ENCODE measurements at regions not wholly inside any gene's neighbourhood (a gene's known extent, or its start where the extent isn't known, plus 50 kb on each side); places are given as distances from the start of the nearest gene placed in this dataset.
A peak's percentile ranks its signal among the peaks of the same experiment; 100 is the strongest.

DNA sequence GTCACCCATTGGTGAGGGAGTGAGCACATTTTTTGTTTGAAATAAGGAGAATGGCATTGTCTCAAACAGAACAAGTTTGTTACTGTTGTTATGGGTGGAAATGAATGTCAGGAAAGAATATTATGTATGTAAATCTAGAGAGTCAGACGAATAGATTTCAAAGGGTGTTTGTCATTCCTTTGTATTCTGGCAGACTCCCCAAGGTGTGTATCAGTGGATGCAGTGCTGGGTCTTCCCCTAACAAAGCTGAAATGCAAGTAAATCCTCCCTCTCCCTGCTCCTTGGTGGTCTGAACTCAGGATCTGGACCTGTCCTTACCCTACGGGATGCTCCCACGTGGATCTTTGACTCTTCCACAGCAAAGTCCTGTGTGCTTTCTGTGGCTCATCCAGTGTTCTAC lies 139.5 kb upstream of the ZNF516 start:
- peaks cover 0 to 3% (median 0%) of the 10 kb centered on the region in 3 donors for H3K36me3 Mint-ChIP-seq
- DNase-seq: no peak
- H3K27me3 Mint-ChIP-seq (ENCODE audit: low read depth in 3 of 3): peaks cover 5 to 8% (median 7%) of the 10 kb centered on the region in 3 donors
- H3K4me1 Mint-ChIP-seq: no peaks in the 10 kb centered on the region
- no peak overlapping the region for H3K27ac Mint-ChIP-seq
- peaks cover 0 to 1% (median 0%) of the 10 kb centered on the region in 6 donors for H3K9me3 Mint-ChIP-seq
- H3K4me3 Mint-ChIP-seq: no peak overlapping the region

DNA sequence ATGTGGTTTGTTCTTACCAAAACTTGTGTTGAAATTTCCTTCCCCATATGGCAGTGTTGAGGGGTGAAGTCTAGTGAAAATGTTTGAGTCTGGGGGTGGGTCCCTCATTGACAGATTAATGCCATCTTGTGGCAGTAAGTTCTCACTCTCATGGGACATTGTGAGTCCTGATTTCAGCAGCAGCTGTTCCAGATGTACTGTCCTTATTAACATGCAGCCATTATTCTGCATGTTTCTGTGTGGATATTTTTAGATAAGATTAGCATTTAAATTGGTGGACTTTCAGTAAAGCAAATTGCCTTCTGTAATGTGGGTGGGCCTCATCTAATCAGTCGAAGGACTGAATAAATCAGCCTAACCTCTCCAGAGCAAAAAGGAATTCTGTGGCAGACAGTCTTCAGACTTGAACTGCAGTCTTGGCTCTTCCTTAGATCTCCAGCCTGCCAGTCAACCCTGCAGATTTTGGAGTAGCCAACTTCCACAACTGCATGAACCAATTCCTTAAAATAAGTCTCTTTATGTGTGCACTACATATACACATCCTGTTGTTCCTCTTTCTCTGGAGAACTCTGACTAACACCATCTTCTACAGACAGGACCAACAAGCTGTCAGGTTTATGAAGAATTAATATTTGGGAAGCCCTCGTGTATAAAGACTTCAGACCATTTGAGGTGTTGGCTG lies 138.7 kb upstream of the ZNF516 start:
- Mint-ChIP-seq H3K36me3 (peaks cover 0 to 3% (median 0%) of the 10 kb centered on the region in 3 donors), H3K4me1 (no peaks in the 10 kb centered on the region), H3K27me3 (ENCODE audit: low read depth in 3 of 3) (peaks cover 5 to 8% (median 7%) of the 10 kb centered on the region in 3 donors), H3K27ac (no peak overlapping the region), H3K9me3 (peaks cover 0 to 2% (median 0%) of the 10 kb centered on the region in 6 donors), H3K4me3 (no peak overlapping the region)
- no peak for DNase-seq

DNA sequence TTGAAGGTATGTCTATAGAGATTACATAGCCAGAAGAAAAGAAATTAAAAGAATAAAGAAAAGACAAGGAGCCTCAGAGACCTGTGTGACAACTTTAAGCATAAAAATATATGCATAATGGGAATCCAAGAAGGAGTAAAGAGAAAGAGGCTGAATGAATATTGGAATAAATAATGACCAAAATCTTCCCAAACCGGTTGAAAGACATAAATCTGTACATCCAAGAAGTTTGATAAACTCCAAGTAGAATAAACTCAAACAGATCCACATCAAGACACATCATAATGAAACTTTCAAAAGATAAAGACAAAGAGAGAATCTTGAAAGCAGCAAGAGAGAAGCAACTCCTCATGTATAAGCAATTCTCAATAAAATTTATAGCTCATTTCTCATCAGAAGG lies 132.4 kb upstream of the ZNF516 start:
- Mint-ChIP-seq H3K27ac (no peak overlapping the region), H3K9me3 (peaks cover 0 to 2% (median 0%) of the 10 kb centered on the region in 6 donors), H3K27me3 (ENCODE audit: low read depth in 3 of 3) (peaks cover 3 to 6% (median 6%) of the 10 kb centered on the region in 3 donors), H3K4me3 (no peak overlapping the region), H3K36me3 (peaks cover 0 to 3% (median 0%) of the 10 kb centered on the region in 3 donors), H3K4me1 (no peaks in the 10 kb centered on the region)
- DNase-seq: no peak

DNA sequence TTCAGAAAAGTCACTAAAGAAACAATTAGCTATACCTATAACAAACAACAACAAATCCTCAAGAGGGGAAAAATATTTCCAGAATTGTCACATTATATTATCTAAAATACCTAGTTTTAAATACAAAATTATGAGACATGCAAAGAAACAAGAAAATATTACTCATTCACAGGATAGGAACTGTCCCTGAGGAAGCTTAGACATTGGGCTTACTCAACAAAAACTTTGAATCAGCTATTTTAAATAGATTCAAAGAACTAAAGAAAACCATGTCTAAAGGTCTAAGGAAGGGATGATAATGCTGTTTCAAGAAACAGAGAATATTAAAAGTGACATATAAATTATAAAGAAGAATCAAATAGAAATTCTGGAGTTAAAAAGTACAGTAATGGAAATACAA lies 131.9 kb upstream of the ZNF516 start:
- peaks cover 0 to 2% (median 0%) of the 10 kb centered on the region in 6 donors for H3K9me3 Mint-ChIP-seq
- H3K27me3 Mint-ChIP-seq (ENCODE audit: low read depth in 3 of 3): peaks cover 3 to 6% (median 4%) of the 10 kb centered on the region in 3 donors
- H3K36me3 Mint-ChIP-seq: peaks cover 0 to 1% (median 0%) of the 10 kb centered on the region in 3 donors
- no peaks in the 10 kb centered on the region for H3K4me1 Mint-ChIP-seq
- H3K27ac Mint-ChIP-seq: no peak overlapping the region
- no peak overlapping the region for H3K4me3 Mint-ChIP-seq
- DNase-seq: no peak

DNA sequence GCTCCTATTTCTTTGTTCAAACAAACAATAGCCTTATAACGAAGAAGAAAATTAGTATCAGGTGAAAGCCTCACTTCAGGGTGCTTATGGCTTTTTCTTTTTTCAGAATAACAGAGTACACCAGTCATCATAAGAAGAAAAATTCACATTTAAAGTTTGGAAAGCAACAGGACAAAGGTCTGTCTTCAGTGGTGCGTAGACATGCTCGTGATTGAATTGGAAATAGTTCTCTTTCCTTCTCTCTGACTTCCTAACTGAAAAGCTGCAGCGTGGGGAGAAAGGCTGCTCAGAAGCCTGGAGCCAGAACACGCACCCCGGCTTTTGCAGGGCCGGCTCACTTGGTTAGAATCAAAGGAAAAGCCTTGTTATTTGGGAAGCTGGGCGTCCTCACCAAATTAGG lies 127.6 kb upstream of the ZNF516 start:
- no peaks in the 10 kb centered on the region for H3K36me3 Mint-ChIP-seq
- H3K27ac Mint-ChIP-seq: no peak overlapping the region
- peaks cover 2 to 7% (median 5%) of the 10 kb centered on the region in 3 donors for H3K27me3 Mint-ChIP-seq (ENCODE audit: low read depth in 3 of 3)
- H3K4me1 Mint-ChIP-seq: peaks cover 3 to 12% of the 10 kb centered on the region in 2 donors
- H3K9me3 Mint-ChIP-seq: no peaks in the 10 kb centered on the region
- DNase-seq: no peak
- H3K4me3 Mint-ChIP-seq: no peak overlapping the region

DNA sequence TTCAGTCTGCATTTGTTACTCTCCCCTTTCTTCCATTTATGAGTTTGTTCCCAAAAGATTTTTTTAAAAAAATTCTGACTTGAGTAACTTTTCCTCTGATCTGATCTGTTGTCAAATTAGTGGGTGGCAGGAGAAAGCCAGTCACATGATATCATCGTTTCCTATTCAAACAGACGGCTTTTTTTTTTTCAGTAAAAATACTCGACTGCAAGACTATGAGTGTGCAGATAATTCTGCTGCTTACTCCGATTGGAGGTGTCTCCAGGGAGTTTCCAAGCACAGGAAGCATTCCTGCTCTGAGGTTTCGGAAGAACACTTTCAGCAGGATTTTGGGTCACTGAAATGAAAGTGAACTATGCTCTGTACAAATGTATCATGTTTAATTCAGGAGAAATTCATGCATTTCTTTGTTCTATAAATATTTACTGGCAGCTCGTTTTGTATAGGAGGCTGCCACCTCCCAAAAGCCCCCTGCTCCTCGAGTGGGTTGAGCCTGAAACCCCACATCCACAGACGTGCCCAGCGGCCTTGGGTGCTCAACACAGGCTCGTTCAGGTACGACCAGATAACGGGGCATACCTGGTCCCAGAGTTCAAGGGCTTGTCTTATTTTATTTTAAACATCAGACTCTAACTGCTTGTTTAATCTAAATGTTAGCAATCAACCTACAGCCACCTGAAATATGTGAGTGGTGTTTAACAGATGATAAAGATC lies 126.9 kb upstream of the ZNF516 start:
- H3K4me1 Mint-ChIP-seq: peaks cover 3 to 12% of the 10 kb centered on the region in 2 donors
- no peaks in the 10 kb centered on the region for H3K9me3 Mint-ChIP-seq
- no peak overlapping the region for H3K27ac Mint-ChIP-seq
- no peak for DNase-seq
- peaks cover 2 to 7% (median 3%) of the 10 kb centered on the region in 3 donors for H3K27me3 Mint-ChIP-seq (ENCODE audit: low read depth in 3 of 3)
- no peaks in the 10 kb centered on the region for H3K36me3 Mint-ChIP-seq
- H3K4me3 Mint-ChIP-seq: no peak overlapping the region

DNA sequence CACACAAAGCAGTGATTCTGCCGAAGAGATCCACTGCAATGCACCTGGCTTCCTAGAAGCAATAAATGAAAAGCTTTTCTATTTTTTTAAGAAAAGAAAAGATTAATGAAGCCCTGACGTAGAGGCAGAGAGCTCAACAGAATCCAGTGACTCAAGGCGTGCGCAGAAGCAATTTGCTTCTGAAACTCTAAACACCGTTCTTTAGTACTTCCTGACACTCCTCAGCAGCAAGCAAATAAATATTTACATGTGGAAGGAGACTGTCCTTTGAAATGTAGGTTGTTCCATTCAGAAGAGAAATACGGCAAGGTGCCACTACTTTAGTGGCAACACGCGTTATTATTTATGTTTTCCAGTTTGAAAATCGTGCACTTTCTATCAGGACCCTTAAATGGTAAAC lies 126.2 kb upstream of the ZNF516 start:
- Mint-ChIP-seq H3K27ac (no peak overlapping the region), H3K36me3 (no peaks in the 10 kb centered on the region), H3K9me3 (no peaks in the 10 kb centered on the region), H3K4me3 (no peak overlapping the region), H3K4me1 (peaks cover 3 to 12% of the 10 kb centered on the region in 2 donors), H3K27me3 (ENCODE audit: low read depth in 3 of 3) (peaks cover 2 to 7% (median 3%) of the 10 kb centered on the region in 3 donors)
- DNase-seq: no peak

DNA sequence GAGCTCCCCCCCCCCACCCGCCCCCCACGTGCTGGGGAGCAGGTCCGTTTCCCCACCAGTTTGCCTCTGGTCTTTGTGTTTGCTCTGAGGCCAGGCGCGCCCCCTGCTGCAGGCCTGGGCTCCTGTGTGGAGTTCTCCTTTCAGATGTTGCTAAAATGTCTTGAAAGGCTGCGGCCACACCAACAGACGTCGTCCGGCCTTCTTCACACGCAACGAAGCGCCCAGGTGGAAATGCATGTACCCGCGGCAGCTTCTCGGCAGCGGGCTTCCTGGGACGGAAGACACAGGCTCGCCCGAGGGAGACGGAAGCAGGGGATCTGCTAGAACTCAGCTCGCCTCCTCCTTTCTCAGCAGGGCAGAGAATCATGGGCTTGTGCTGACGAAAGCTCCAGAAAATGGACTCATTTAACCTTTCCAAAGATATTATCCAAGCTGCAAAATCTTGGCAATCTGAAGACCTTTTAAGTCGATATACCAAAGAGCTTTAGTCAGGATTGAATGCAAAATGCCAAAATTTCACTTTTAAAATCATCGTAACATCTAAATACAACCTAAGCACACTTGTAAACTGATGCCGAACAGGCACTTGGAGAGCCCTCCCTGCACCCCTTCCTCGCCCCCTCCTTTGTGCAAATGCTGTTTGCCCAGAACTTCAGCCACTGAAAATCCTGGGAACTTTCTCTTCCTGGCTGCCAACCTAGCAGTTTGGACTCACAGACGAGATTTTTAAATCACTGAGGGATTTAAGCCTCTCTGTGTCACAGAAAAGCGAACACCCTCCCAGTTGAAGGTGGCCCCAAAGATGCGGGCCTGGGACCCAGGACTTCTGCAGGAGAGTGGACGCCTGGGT lies 125.5 kb upstream of the ZNF516 start:
- no peak overlapping the region for H3K27ac Mint-ChIP-seq
- no peaks in the 10 kb centered on the region for H3K9me3 Mint-ChIP-seq
- H3K4me3 Mint-ChIP-seq: peak overlapping the region in 4 of 5 donors; percentile 12 to 73 (median 60)
- peaks cover 3 to 7% (median 4%) of the 10 kb centered on the region in 3 donors for H3K27me3 Mint-ChIP-seq (ENCODE audit: low read depth in 3 of 3)
- DNase-seq: peak; percentile 24 to 25 (median 25)
- no peaks in the 10 kb centered on the region for H3K36me3 Mint-ChIP-seq
- peaks cover 3 to 12% of the 10 kb centered on the region in 2 donors for H3K4me1 Mint-ChIP-seq

DNA sequence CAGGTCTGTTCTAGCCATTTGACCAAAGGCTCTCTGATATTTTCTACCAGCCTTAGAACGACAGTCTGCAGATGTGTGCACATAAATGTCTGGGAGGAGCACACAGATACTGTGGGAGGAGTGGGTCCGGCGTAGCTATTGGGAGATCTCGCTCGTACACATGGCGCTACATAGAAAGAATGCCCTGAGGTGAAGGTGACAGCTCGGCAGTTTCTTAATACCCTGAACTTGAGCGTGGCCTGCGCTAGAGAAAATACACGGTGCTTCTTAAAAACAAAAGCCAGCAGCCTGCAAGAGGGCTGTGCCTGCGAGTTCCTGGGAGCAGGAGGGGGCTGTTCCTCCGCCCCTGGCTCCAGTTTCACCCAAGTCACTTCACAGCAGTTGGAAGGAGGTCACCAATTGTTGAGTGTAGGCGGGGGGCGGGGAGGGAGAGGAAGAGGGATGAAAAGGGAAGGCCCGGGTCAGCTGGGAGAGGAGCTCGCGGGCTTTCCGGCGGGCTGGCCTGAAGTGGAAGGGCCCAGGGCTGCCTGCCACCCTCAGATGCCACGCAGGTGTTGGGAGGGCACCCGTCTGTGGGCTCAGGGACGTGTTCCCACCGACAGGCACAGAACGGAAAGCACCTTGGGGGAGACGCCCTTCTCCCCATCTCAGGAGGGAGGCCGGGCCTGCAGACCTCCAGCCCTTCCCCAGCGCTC lies 124.7 kb upstream of the ZNF516 start:
- Mint-ChIP-seq H3K4me3 (peak overlapping the region in 2 of 5 donors; percentile 9 to 39), H3K27ac (no peak overlapping the region), H3K36me3 (no peaks in the 10 kb centered on the region), H3K4me1 (peaks cover 3 to 12% of the 10 kb centered on the region in 2 donors), H3K27me3 (ENCODE audit: low read depth in 3 of 3) (peaks cover 3 to 7% (median 6%) of the 10 kb centered on the region in 3 donors), H3K9me3 (no peaks in the 10 kb centered on the region)
- DNase-seq: no peak

DNA sequence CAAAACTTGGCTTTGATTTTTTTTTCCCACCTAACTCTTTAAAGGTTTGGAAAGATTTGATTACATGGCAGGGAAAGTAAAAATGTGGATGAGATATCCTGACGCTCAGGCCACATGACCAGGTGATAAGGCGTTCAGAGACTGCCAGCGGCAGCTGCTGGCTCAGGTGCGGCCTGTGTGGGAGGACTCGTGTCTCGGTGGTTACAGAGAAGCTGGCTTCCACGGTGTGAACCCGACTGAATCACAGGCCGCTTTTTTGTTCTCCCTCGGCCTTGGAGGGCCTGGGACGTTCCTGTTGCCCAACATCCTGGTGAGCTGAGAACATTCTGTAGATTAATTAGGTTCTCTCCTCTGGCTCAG lies 124.2 kb upstream of the ZNF516 start:
- Mint-ChIP-seq H3K4me1 (peaks cover 3 to 12% of the 10 kb centered on the region in 2 donors), H3K36me3 (no peaks in the 10 kb centered on the region), H3K4me3 (no peak overlapping the region), H3K27ac (no peak overlapping the region), H3K27me3 (ENCODE audit: low read depth in 3 of 3) (peaks cover 3 to 7% (median 6%) of the 10 kb centered on the region in 3 donors), H3K9me3 (no peaks in the 10 kb centered on the region)
- DNase-seq: no peak

DNA sequence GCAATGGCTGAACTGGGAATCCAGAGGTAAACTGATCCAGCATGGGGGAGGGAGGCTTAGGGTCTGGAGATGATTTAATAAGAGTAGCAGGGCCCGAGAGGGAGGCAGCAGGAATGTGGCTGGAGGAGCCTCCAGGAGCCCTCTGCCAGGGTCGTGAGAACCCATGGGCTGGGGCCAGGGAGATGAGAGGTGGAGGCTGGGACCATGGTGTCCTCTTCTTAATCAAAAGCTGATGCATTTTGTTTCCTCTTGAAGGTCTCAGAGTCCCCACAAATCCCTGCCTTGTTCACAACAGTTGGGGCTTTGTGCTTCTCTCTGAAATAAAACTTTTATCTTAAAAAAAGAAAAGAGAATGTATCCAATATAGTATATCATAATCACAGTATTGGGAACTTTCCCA lies 123.7 kb upstream of the ZNF516 start:
- no peaks in the 10 kb centered on the region for H3K36me3 Mint-ChIP-seq
- DNase-seq: no peak
- H3K27me3 Mint-ChIP-seq (ENCODE audit: low read depth in 3 of 3): peaks cover 3 to 9% (median 6%) of the 10 kb centered on the region in 3 donors
- peaks cover 3 to 12% of the 10 kb centered on the region in 2 donors for H3K4me1 Mint-ChIP-seq
- no peaks in the 10 kb centered on the region for H3K9me3 Mint-ChIP-seq
- H3K4me3 Mint-ChIP-seq: no peak overlapping the region
- peak overlapping the region in 1 of 6 donors; percentile 8 for H3K27ac Mint-ChIP-seq

DNA sequence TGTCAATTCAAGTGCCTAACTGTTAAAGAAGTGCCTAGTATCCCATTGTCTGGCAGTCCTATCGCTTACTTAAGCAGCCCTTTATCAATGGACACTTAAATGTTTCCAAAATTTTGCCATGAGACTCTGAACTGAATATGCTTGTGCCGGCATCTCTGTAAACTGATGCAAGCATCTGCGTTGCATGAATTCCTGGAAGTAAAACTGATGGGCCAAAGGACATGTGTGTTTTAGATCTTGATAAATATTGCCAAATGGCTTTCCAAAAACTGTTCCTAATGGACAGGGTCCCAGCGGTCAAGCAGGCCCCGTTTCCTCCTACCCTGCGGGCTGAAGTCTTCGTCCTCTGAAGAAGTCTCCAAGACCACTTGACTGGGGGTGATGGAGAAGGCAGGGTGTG lies 121.3 kb upstream of the ZNF516 start:
- H3K9me3 Mint-ChIP-seq: no peaks in the 10 kb centered on the region
- H3K4me3 Mint-ChIP-seq: no peak overlapping the region
- peaks cover 3 to 11% (median 4%) of the 10 kb centered on the region in 3 donors for H3K27me3 Mint-ChIP-seq (ENCODE audit: low read depth in 3 of 3)
- no peaks in the 10 kb centered on the region for H3K36me3 Mint-ChIP-seq
- no peak overlapping the region for H3K27ac Mint-ChIP-seq
- H3K4me1 Mint-ChIP-seq: peaks cover 3 to 6% of the 10 kb centered on the region in 2 donors
- DNase-seq: no peak

DNA sequence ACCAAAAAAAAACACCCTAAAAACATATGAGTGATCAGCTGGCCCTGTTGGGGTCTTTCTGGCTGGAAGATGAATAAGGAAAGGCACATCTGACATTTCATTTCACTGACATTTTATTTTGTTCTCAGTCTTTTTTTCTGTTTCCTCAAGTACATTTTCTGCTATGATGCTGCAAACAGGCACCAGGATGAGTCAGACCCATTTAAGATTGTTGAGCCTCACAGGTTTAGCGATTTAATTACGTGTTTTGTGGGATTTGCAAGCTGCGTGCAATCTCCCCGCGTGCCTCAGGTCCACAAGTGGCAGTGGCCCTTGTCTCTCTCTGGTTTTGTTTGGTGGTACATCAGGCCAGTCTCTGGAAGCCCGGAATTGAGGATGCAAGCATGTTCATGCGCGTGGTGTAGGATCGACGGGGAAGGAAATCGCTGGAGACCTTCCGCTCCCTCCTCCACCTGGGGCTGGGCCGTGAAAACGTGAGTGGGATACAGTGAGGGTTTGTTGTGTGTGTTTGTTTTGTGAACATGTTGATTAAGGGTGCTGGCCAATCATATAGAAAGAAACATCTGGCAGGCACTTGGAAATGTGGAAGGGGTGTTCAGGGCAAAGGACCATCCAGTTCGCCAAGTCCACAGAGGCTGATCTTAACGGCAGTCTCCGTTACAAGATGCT lies 120.2 kb upstream of the ZNF516 start:
- Mint-ChIP-seq H3K27ac (no peak overlapping the region), H3K36me3 (no peaks in the 10 kb centered on the region), H3K27me3 (ENCODE audit: low read depth in 3 of 3) (peaks cover 4 to 6% (median 4%) of the 10 kb centered on the region in 3 donors), H3K9me3 (no peaks in the 10 kb centered on the region), H3K4me3 (no peak overlapping the region), H3K4me1 (peaks cover 0 to 1% of the 10 kb centered on the region in 2 donors)
- DNase-seq: no peak
